ENCODE measurements at regions not wholly inside any gene's neighbourhood (a gene's known extent, or its start where the extent isn't known, plus 50 kb on each side); places are given as distances from the start of the nearest gene placed in this dataset.
"Not testable (repeated sequence)": the region's sequence is repeated elsewhere in the genome, so short reads cannot be mapped to it uniquely, and the experiment has no call there.

GRCh38 chr21:17105932-17106331, 406.9 kb upstream of the CXADR start:
- no peak for DNase-seq

GRCh38 chr21:17114045-17114444, 398.8 kb upstream of the CXADR start:
- DNase-seq, result no peak

DNA sequence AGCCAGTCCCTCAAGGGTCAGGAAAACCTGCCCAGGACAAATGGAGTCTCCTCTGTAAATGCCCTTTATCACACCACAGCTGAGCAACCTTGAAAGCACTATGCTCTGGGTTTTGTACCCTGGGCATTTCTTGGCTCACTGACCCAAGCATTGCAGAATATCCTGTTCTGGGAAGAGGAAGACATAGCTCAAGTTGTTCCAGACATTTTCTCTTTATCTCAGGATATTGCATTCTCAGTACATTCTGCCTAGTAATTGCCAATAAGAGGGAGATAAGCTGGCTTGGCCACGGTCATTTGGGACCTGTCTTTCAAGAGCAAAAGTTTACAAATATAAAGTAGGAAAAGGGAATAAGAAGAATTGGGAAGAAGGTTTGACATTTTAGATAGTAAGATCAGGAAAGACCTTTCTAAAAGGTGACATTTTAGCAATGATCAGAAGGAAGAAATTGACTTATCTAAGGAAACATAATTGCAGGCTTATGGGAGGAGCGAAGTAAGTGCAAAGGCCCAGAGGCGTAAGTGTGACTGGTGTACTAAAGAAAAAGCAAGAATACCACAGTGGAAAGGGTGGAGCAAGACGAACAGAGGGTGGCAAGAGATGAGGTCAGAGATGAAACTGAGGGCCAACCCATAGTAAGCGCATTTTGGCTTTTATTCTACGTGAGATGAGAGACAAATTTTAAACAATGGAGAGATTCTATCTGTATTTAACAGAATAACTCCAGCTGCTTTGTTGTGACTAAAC, 394.0 kb upstream of the CXADR start:
- no peak for DNase-seq

- DNase-seq, result no peak
Measured at GRCh38 chr21:17119466-17120297, 393.2 kb upstream of the CXADR start.

GRCh38 chr21:17127395-17127794, 385.4 kb upstream of the CXADR start:
- DNase-seq, result not testable (repeated sequence)

DNA sequence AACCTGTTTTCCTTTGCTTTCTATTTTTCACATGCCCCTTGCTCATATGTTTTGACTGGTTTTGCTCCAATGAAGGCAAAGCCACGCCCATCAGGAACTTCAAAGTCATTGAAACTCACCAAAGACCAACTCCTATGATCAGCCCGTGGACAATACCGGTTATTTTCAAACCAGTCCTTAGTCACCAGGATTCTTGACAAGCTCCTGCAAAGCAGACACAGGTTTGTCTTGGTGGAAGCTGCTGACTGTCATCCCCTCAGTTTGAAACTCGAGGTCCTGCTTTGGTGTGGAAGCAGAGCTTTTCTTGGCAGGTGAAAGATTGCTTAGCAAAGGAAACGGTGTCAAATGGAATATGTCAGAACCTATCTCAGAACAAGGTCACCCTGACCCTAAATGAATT, 384.7 kb upstream of the CXADR start:
- no peak for DNase-seq

GRCh38 chr21:17139159-17139558, 373.7 kb upstream of the CXADR start:
- DNase-seq, result not testable (repeated sequence)

DNA sequence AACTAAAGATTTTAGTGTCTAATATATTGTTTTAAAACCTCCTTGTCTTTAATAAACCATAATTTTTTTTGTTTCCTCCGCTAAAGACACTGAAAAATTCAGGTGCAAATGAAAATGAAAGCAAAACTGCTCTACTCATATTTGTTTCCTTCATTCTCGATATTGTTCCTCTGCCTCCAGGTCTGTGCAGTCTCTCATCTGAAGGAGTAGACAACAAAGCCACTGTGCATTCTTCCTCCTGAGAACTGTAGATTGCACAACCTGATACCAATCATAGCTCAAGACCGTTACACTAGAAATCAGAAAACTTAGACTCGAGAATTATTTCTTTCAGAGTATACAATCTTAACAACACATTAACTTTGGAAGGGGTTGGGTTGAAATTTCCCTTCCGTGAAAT, 373.1 kb upstream of the CXADR start:
- no peak for DNase-seq

DNA sequence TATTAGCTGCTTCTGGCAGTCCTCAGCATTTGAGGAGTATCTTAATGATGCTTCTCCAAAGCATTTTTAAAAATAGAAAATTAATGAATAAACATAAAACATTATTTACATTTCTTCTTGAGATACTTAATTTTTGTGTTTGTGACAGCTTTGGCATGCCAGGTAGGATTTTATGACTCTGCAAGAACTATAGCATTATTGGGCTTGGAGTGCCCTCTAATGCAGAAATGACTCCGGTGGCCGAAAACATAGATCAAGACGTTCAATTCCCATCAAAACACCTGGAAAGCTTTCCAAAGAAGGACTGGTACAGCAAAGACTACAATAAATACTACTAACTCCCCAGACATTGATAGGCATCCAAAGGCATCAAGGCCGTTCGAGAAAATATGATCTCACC, 366.4 kb upstream of the CXADR start:
- DNase-seq, result no peak

DNA sequence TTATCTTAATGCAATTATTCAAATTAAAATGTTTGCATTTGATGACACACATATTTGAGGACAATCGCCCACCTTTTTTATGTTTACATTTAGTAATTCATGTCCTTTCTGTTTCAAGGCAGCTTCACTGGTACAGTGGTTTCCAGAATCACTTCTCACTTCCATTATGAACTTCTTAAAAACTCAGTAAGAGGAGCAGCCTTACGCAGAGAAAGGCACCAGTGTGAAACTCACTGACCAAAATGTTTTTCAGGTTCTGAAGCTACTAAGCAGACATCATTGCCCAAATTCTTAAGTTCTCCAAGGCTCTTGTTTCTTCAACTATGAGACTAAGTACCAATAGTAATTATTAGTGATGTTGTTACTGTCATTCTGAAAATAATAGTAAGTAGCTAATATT, 353.1 kb upstream of the CXADR start:
- no peak for DNase-seq

- no peak for DNase-seq
Measured at GRCh38 chr21:17185674-17186073, 327.2 kb upstream of the CXADR start.

- DNase-seq, result no peak
Measured at GRCh38 chr21:17189963-17190362, 322.9 kb upstream of the CXADR start.

GRCh38 chr21:17191346-17191993, 321.4 kb upstream of the CXADR start:
- DNase-seq, result no peak

- no peak for DNase-seq
Measured at GRCh38 chr21:17195351-17195750, 317.5 kb upstream of the CXADR start.

GRCh38 chr21:17195976-17196375, 316.9 kb upstream of the CXADR start:
- no peak for DNase-seq

GRCh38 chr21:17196623-17197022, 316.2 kb upstream of the CXADR start:
- no peak for DNase-seq

DNA sequence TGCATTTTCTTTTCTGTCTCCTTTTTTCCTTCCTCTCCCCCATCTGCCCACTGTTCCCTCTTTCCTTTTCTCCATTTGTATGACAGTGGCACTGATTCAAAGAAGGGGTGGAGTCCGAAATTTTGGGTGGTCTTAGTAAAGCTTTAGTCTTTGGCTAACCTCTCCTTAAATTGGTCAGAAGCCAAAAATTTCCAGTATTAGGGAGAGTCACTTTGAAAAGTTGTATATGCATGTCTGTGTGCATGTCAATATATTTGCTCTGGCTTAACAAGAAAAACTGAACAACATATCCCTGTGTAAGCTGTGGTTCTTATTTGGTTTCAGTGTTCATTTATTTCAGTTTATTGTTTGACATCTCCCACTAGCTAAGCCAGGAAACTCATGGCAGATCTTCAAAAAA, 314.8 kb upstream of the CXADR start:
- DNase-seq, result no peak

- no peak for DNase-seq
Measured at GRCh38 chr21:17200250-17200649, 312.6 kb upstream of the CXADR start.

DNA sequence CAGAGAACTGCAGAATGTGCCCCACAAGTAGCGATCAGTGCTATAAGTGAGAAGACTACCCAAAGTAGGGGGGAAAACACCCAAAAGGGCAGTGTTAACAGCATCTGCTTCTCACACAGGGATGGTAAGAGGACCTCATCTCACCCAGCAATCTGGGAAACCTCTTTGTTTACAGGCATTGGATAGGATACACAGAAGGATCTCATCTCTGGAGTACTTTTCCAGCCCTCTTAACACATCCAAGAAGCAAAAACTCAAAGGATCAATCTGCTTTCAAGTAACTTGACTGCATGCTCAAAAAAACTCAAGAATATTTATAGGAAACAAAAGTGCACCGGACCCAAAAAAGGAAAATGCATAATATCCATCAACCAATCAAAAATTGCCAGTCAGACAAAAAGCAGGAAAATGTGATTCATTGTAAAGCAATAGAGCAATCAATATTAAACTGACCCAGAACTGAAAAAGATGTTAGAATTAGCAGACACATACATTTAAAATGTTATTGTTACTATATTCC, 311.0 kb upstream of the CXADR start:
- DNase-seq, result no peak

DNA sequence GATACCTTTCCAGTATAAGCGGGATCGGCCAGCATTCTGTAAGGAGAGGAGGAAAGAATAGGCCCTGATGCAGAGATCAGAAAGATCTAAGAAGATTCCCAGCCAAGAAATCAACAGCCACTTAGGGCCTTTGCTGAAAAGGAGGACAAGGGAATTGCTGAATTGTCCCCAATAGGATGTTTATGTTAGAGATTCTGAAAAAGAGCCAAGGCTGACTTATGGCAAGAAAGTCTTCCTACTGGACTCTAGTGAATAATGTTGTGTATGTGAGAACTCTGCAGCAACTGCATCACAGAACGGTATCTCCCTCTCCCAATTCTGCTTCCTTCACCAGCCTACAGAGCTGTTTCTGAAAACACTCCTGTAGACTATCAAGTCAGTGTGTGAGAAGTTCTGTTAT, 298.0 kb upstream of the CXADR start:
- DNase-seq, result no peak

DNA sequence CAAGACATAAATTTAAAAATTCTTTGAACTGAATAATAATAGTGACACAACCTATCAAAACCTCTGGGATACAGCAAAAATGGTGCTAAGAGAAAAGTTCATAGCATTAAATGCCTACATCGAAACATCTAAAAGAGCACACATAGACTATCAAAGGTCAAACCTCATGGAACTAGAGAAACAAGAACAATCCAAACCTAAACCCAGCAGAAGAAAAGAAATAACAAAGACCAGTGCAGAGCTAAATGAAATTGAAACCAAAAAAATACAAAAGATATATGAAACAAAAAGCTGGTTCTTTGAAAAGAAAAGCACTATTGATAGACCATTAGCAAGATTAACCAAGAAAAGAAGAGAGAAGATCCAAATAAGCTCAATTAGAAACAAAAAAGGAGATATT, 293.8 kb upstream of the CXADR start:
- DNase-seq, result not testable (repeated sequence)

GRCh38 chr21:17231124-17231523, 281.7 kb upstream of the CXADR start:
- DNase-seq, result no peak

DNA sequence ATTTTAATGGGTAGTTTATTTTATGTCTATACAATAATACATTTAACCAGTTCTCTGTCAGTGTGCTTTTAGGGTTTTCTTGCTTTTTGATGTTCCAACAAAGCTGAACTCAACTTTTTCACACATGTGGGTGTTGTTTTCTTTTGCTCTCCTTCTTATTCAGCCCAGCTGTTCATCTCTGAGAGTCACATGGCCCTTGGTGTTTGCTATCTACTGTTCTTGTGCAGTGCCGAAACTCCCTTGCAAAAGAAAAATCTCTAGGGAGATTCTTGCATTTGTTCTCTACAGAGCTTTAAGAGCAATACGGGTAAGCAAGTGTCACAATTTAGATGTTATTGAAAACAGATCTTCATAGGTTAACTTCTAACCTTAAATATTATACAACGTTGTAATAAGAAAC, 281.1 kb upstream of the CXADR start:
- no peak for DNase-seq

DNA sequence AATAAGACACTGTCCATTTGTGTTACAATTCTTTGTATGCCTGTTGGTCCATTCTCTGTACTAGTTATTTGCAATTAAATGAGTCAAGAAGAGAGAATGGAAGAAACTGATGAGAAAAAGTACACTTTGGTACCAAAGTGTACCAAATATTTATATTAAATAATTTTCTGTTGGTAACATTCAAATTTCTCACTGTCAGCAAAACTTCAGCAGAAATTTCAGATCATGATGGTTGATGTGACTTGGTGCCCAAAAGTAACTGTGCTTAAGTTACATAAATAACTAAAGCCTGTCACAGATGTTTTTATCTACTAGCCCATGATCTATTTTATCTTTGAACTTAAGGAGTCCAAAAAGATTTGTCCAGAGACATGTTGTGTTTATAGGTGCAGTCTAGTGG, 274.4 kb upstream of the CXADR start:
- DNase-seq, result no peak
